ENCODE measurements at regions not wholly inside any gene's neighbourhood (a gene's known extent, or its start where the extent isn't known, plus 50 kb on each side); places are given as distances from the start of the nearest gene placed in this dataset.
A peak's percentile ranks its signal among the peaks of the same experiment; 100 is the strongest.

GRCh38 chr13:82672248-82672647 lies 1210.0 kb downstream of the SLITRK1 start:
- H3K4me3 ChIP-seq (ENCODE audit: low read length) = no peak overlapping the region
- DNase-seq (ENCODE audit: low read depth) = no peak
- TF ChIP-seq CTCF (conservative IDR thresholded peaks at IDR 0.05; ENCODE audit: low read length) = no peak

GRCh38 chr13:82664183-82664582 lies 1218.1 kb downstream of the SLITRK1 start:
- no peak overlapping the region for H3K4me3 ChIP-seq (ENCODE audit: low read length)
- DNase-seq (ENCODE audit: low read depth) = no peak
- no peak for TF ChIP-seq CTCF (conservative IDR thresholded peaks at IDR 0.05; ENCODE audit: low read length)

- no peak for TF ChIP-seq CTCF (conservative IDR thresholded peaks at IDR 0.05; ENCODE audit: low read length)
- H3K4me3 ChIP-seq (ENCODE audit: low read length) = no peak overlapping the region
- no peak for DNase-seq (ENCODE audit: low read depth)
Observed at GRCh38 chr13:82661126-82661525, 1221.1 kb downstream of the SLITRK1 start.

- no peak for DNase-seq (ENCODE audit: low read depth)
- TF ChIP-seq CTCF (conservative IDR thresholded peaks at IDR 0.05; ENCODE audit: low read length) = no peak
- no peak overlapping the region for H3K4me3 ChIP-seq (ENCODE audit: low read length)
Observed at GRCh38 chr13:82658811-82659210, 1223.5 kb downstream of the SLITRK1 start.

- no peak for TF ChIP-seq CTCF (conservative IDR thresholded peaks at IDR 0.05; ENCODE audit: low read length)
- DNase-seq (ENCODE audit: low read depth) = no peak
- H3K4me3 ChIP-seq (ENCODE audit: low read length) = no peak overlapping the region
Observed at GRCh38 chr13:82657471-82657870, 1224.8 kb downstream of the SLITRK1 start.

- DNase-seq (ENCODE audit: low read depth) = peak; percentile 73
Observed at GRCh38 chr13:82654861-82655855, 1227.1 kb downstream of the SLITRK1 start.

More at GRCh38 chr13:82654861-82655855, 1227.1 kb downstream of the SLITRK1 start:
- no peak for TF ChIP-seq CTCF (conservative IDR thresholded peaks at IDR 0.05; ENCODE audit: low read length)
- H3K4me3 ChIP-seq (ENCODE audit: low read length) = no peak overlapping the region; the same call in 1 of the 2 replicates

Data from AG10803 (cell line).